PC-9 (cell line): ENCODE measurements at regions not wholly inside any gene's neighbourhood (a gene's known extent, or its start where the extent isn't known, plus 50 kb on each side); places are given as distances from the start of the nearest gene placed in this dataset.

Source experiments
- BruUV-seq: library from RNA; stranded (reverse); fragments of 400-500 nt; replicated peaks from 2 replicates; lab custom pipeline; 2021; lab: Mats Ljungman, UMichigan
- CTCF ChIA-PET: fragments of 300-600 bp; sonication (Branson Sonifier 250); formaldehyde crosslinking; loops from one replicate; lab custom pipeline; 2022; ENCODE audit warnings: antibody characterized with exemption; lab: Charles Lee
- POLR2A ChIA-PET: fragments of 300-600 bp; sonication (Branson Sonifier 250); formaldehyde crosslinking; loops from one replicate; lab custom pipeline; 2022; ENCODE audit warnings: antibody characterized with exemption; ENCODE audit not compliant: unreplicated experiment; lab: Charles Lee
- DNase-seq, 2 experiments: peaks; one replicate each; pipeline versions ENCODE4 v3.0.0 to v3.0.0-alpha.2; 2015 to 2022; ENCODE audit warnings: mixed read lengths in 1 of 2
- H2AFZ ChIP-seq: fragments of 200-600 bp; sonication (generic); 2 replicates; pipeline ENCODE4 v1.8.1; 2017; ENCODE audit warnings: antibody characterized with exemption
- H3F3A ChIP-seq: fragments of 200-600 bp; sonication (generic); 2 replicates; pipeline ENCODE4 v1.8.1; 2017; ENCODE audit warnings: antibody characterized with exemption, mild to moderate bottlenecking, low read depth; ENCODE audit not compliant: insufficient read depth
- H3K27ac ChIP-seq: fragments of 200-600 bp; sonication (generic); 2 replicates; pipeline ENCODE4 v1.6.1; 2016; ENCODE audit warnings: mixed run types
- H3K27me3 ChIP-seq: fragments of 200-600 bp; sonication (generic); 2 replicates; pipeline ENCODE4 v1.6.1; 2016; ENCODE audit warnings: low read depth, mixed run types; ENCODE audit not compliant: insufficient read depth
- H3K36me3 ChIP-seq: fragments of 200-600 bp; sonication (generic); 2 replicates; pipeline ENCODE4 v1.6.1; 2016; ENCODE audit warnings: low read depth, mixed run types
- H3K4me1 ChIP-seq: fragments of 200-600 bp; sonication (generic); replicated peaks from 2 replicates; pipeline ENCODE4 v1.6.1; 2016; ENCODE audit warnings: mixed run types; ENCODE audit not compliant: insufficient read depth
- H3K4me2 ChIP-seq: fragments of 200-600 bp; sonication (generic); 2 replicates; pipeline ENCODE4 v1.6.1; 2017; ENCODE audit warnings: mixed run types
- H3K4me3 ChIP-seq: fragments of 200-600 bp; sonication (generic); 2 replicates; pipeline ENCODE4 v1.6.1; 2016; ENCODE audit warnings: mixed run types
- H3K79me2 ChIP-seq: fragments of 200-600 bp; sonication (generic); 2 replicates; pipeline ENCODE4 v1.6.1; 2017; ENCODE audit warnings: low read depth, mixed run types
- H3K9me2 ChIP-seq: fragments of 200-600 bp; sonication (generic); 2 replicates; pipeline ENCODE4 v1.8.1; 2017; ENCODE audit warnings: mild to moderate bottlenecking; ENCODE audit not compliant: insufficient read depth
- H3K9me3 ChIP-seq: fragments of 200-600 bp; sonication (generic); 2 replicates; pipeline ENCODE4 v1.8.1; 2016; ENCODE audit warnings: low read depth; ENCODE audit not compliant: insufficient read depth
- H4K20me1 ChIP-seq: fragments of 200-600 bp; sonication (generic); 2 replicates; pipeline ENCODE4 v1.8.1; 2017; ENCODE audit not compliant: insufficient read depth
- CTCF ChIP-seq: fragments of 200-600 bp; sonication (generic); conservative IDR thresholded peaks from 2 replicates; pipeline ENCODE4 v1.6.1; 2017; ENCODE audit warnings: mixed run types, antibody characterized with exemption, mild to moderate bottlenecking, moderate library complexity
- EZH2 ChIP-seq: fragments of 200-600 bp; sonication (generic); IDR thresholded peaks from 2 replicates; pipeline ENCODE4 v1.8.0; 2017; ENCODE audit warnings: antibody characterized with exemption, low read depth
- intact Hi-C: fragments of 100-400 bp; cut with micrococcal nuclease; formaldehyde crosslinking; loops from one replicate; pipeline ENCODE4 v1.10.0; 2022; ENCODE audit not compliant: unreplicated experiment

GRCh38 chr9:88791105-88791805 lies 200.0 kb upstream of the S1PR3 start:
- Histone ChIP-seq H3F3A (peaks cover 17% of the 10 kb centered on the region), H4K20me1 (no peaks in the 10 kb centered on the region), H3K36me3 (no peaks in the 10 kb centered on the region), H3K4me2 (peak overlapping the region; percentile 23; the same call in 1 of the 2 replicates), H3K27ac (peak overlapping the region; percentile 69), H3K4me1 (peaks cover 32% of the 10 kb centered on the region), H3K4me3 (no peak overlapping the region), H3K79me2 (no peaks in the 10 kb centered on the region), H2AFZ (0 out of 2 replicates have a peak overlapping the region, but pooled peaks have one; percentile 20), H3K27me3 (no peaks in the 10 kb centered on the region), H3K9me2 (no peaks in the 10 kb centered on the region), H3K9me3 (no peaks in the 10 kb centered on the region)
- peak in 1 of 2 experiments; percentile 50 for DNase-seq
- ChIA-PET CTCF (no interaction called here), POLR2A (no interaction called here)
- no TSS peak for BruUV-seq
- intact Hi-C loops = no loop called here
- TF ChIP-seq EZH2 = no peak

GRCh38 chr9:88792502-88792901 lies 198.8 kb upstream of the S1PR3 start:
- peaks cover 32% of the 10 kb centered on the region for H3K4me1 ChIP-seq
- ChIA-PET CTCF (no interaction called here), POLR2A (no interaction called here)
- no peaks in the 10 kb centered on the region for H3K79me2 ChIP-seq
- H3K9me2 ChIP-seq = no peaks in the 10 kb centered on the region
- H3K9me3 ChIP-seq = no peaks in the 10 kb centered on the region
- no peak overlapping the region for H2AFZ ChIP-seq
- DNase-seq = no peak
- BruUV-seq = no TSS peak
- no peaks in the 10 kb centered on the region for H3K27me3 ChIP-seq
- H3F3A ChIP-seq = peaks cover 17% of the 10 kb centered on the region
- no peaks in the 10 kb centered on the region for H3K36me3 ChIP-seq
- no peak overlapping the region for H3K27ac ChIP-seq
- TF ChIP-seq EZH2 (no peak), CTCF (no peak)
- intact Hi-C loops = no loop called here
- no peak overlapping the region for H3K4me2 ChIP-seq
- H4K20me1 ChIP-seq = no peaks in the 10 kb centered on the region
- no peak overlapping the region for H3K4me3 ChIP-seq

- Histone ChIP-seq H3K36me3 (no peaks in the 10 kb centered on the region), H3K4me3 (no peak overlapping the region), H3K27ac (no peak overlapping the region), H2AFZ (no peak overlapping the region), H3K27me3 (no peaks in the 10 kb centered on the region), H3K9me3 (no peaks in the 10 kb centered on the region), H3K79me2 (no peaks in the 10 kb centered on the region), H3K4me2 (no peak overlapping the region), H4K20me1 (no peaks in the 10 kb centered on the region), H3K9me2 (no peaks in the 10 kb centered on the region), H3K4me1 (peaks cover 32% of the 10 kb centered on the region), H3F3A (peaks cover 17% of the 10 kb centered on the region)
- POLR2A ChIA-PET = no interaction called here
- CTCF ChIA-PET = interaction anchor here (0.7 kb wide), 1 partner anchor 16 kb away, joined by 3 read pairs; no protein-coding TSS in a partner anchor
- TF ChIP-seq EZH2 (no peak), CTCF (no peak)
- intact Hi-C loops = no loop called here
- no peak for DNase-seq
- no TSS peak for BruUV-seq
These were observed 197.2 kb upstream of the S1PR3 start for GRCh38 chr9:88794100-88794499.
